Stomach (tissue), 8 donors: ENCODE measurements at regions not wholly inside any gene's neighbourhood (a gene's known extent, or its start where the extent isn't known, plus 50 kb on each side); places are given as distances from the start of the nearest gene placed in this dataset.
A peak's percentile ranks its signal among the peaks of the same experiment; 100 is the strongest.

Experiments
- DNase-seq, 2 donors: peaks; one replicate each; pipeline versions ENCODE4 v3.0.0 to v3.0.0-alpha.2; 2013 to 2019
- H3K27ac ChIP-seq, 5 donors: fragments of 200-600 bp in 4 of 5; sonication (generic) in 4 of 5; one replicate each; pipeline ENCODE4 v1.5.1; 2013 to 2019; ENCODE audit warnings: mild to moderate bottlenecking in 1 of 5, moderate library complexity in 1 of 5
- H3K27me3 ChIP-seq, 3 donors: fragments of 200-600 bp; sonication (generic); one replicate each; pipeline ENCODE4 v1.5.1; 2017 to 2019; ENCODE audit warnings: mixed run types in 1 of 3
- H3K36me3 ChIP-seq, 4 donors: fragments of 200-600 bp; sonication (generic); 1 replicate in 3 of 4; 2 replicates in 1 of 4; pipeline ENCODE4 v1.5.1; 2016 to 2019
- H3K4me1 ChIP-seq, 4 donors: fragments of 200-600 bp; sonication (generic); one replicate each; pipeline ENCODE4 v1.5.1; 2016 to 2019
- H3K4me3 ChIP-seq, 4 donors: fragments of 200-600 bp; sonication (generic) in 3 of 4; one replicate each; pipeline ENCODE4 v1.5.1; 2016 to 2019; ENCODE audit warnings: mild to moderate bottlenecking in 1 of 4
- H3K9me3 ChIP-seq, 4 donors: fragments of 200-600 bp; sonication (generic); one replicate each; pipeline ENCODE4 v1.5.1; 2016 to 2019
- EP300 ChIP-seq: sonication (generic); formaldehyde crosslinking; IDR thresholded peaks from one replicate; pipeline ENCODE4 v1.6.1; 2017; ENCODE audit warnings: antibody characterized with exemption
- POLR2A ChIP-seq, 4 donors: fragments of 450-650 bp; IDR thresholded peaks; one replicate each; pipeline ENCODE4 v1.6.1; 2016; ENCODE audit warnings: antibody characterized with exemption in 4 of 4, control low read depth in 2 of 4, mild to moderate bottlenecking in 1 of 4, moderate library complexity in 1 of 4
- POLR2AphosphoS5 ChIP-seq, 3 donors: sonication (generic); formaldehyde crosslinking; IDR thresholded peaks; one replicate each; pipeline ENCODE4 v1.6.1; 2016; ENCODE audit warnings: antibody characterized with exemption in 3 of 3
- WGBS, 5 donors: extraction: QIAGEN DNeasy Blood & Tissue Kit in 3 of 5; methylation state at CpG; one replicate each; pipeline versions ENCODE4 v1.1.5 to v1.1.7; 2013 to 2018; 5-methylcytosine and 5-hydroxymethylcytosine counted together
- intact Hi-C: fragments of 100-400 bp; cut with DNase I; formaldehyde crosslinking; loops from one replicate; pipeline ENCODE4 v1.15.1; 2023; ENCODE audit warnings: low total_unique reads
- TF ChIP-seq, protein P1 (sequence below), 7 experiments: fragments of 450-650 bp in 4 of 7; fragments of 200-600 bp in 3 of 7; sonication (generic) in 3 of 7; IDR thresholded peaks; one replicate each; pipeline ENCODE4 v1.5.1; 2016 to 2019; ENCODE audit warnings: antibody characterized with exemption in 7 of 7, control low read depth in 2 of 7, mild to moderate bottlenecking in 1 of 7
- donor health status: healthy with polysubstance abuse.
- donor health status: Bipolar disorder and iron deficiency.
- donor health status: healthy.

DNA sequence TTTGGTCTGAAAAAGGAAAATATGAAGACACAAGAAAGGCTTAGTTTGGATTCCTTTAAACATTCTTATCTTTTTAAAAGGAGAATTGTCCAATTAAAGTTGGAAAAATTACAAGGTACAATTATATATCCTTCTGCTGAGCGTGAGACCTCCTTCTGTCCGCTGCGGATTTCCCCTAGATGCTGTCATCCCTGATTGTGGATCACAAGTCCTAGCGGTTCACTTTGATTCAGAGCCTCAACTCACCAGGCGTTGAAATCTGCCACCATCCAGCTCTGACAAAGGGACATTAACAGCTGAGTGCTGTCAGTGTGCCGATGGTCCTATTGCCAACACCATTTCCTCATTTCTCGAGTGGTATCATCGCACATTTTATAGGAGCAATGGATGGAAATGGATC lies 73.1 kb upstream of the PTER start:
- DNase-seq, result no peak
- no peak for TF ChIP-seq EP300
- TF ChIP-seq, protein P1, sequence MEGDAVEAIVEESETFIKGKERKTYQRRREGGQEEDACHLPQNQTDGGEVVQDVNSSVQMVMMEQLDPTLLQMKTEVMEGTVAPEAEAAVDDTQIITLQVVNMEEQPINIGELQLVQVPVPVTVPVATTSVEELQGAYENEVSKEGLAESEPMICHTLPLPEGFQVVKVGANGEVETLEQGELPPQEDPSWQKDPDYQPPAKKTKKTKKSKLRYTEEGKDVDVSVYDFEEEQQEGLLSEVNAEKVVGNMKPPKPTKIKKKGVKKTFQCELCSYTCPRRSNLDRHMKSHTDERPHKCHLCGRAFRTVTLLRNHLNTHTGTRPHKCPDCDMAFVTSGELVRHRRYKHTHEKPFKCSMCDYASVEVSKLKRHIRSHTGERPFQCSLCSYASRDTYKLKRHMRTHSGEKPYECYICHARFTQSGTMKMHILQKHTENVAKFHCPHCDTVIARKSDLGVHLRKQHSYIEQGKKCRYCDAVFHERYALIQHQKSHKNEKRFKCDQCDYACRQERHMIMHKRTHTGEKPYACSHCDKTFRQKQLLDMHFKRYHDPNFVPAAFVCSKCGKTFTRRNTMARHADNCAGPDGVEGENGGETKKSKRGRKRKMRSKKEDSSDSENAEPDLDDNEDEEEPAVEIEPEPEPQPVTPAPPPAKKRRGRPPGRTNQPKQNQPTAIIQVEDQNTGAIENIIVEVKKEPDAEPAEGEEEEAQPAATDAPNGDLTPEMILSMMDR (IDR thresholded peaks at IDR 0.05), result no peak
- no peak for TF ChIP-seq POLR2AphosphoS5 (IDR thresholded peaks at IDR 0.05)
- no peak for TF ChIP-seq POLR2A (IDR thresholded peaks at IDR 0.05)
- 88 to 93% (median 91%) methylated on average over 8 of the region's 8 CpGs for WGBS, 5 donors
- no peak overlapping the region for H3K27ac ChIP-seq
- H3K36me3 ChIP-seq, result no peaks in the 10 kb centered on the region
- H3K4me1 ChIP-seq, result no peaks in the 10 kb centered on the region
- intact Hi-C loops, result no loop called here
- H3K4me3 ChIP-seq, result no peak overlapping the region
- H3K9me3 ChIP-seq, result peaks cover 0 to 33% (median 12%) of the 10 kb centered on the region in 4 donors
- H3K27me3 ChIP-seq, result no peaks in the 10 kb centered on the region

DNA sequence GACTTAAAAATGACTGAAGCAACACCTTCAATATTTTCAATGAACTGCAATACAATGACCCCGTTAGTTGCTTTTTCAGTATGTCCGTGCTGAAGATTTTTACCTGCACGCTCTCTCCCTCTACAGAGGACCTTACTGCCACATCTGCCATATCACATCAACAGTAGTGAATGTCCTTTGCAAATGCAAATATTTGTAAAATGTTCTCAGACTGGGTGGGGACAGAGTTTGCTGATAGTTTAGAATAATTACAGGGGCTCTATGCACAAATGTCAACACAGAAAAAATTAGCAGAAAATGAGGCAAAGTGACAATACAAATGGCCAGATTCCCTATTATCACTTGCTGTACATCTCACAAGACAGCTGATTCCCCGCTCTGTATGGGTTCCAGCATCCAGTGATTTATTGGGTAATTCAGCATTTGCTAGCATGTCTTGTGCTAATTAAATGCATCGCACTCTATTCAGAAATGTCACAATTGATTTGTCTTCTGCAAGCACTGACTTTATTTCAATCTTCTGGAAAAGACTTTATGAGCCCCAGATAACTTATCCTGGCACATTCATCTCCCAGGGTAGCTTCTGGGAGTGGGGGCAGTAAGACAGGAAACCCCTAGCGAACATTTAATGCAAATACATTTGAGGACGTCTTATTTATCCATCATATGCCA lies 69.1 kb upstream of the PTER start:
- no peaks in the 10 kb centered on the region for H3K36me3 ChIP-seq
- H3K27me3 ChIP-seq, result no peaks in the 10 kb centered on the region
- WGBS, 5 donors, result 39 to 57% (median 48%) methylated on average over 7 of the region's 7 CpGs
- H3K4me1 ChIP-seq, result no peaks in the 10 kb centered on the region
- H3K4me3 ChIP-seq, result no peak overlapping the region
- no peak for DNase-seq
- H3K27ac ChIP-seq, result no peak overlapping the region
- intact Hi-C loops, result no loop called here
- peaks cover 0 to 18% (median 5%) of the 10 kb centered on the region in 4 donors for H3K9me3 ChIP-seq
- TF ChIP-seq EP300 (no peak), POLR2AphosphoS5 (IDR thresholded peaks at IDR 0.05) (no peak), POLR2A (IDR thresholded peaks at IDR 0.05) (no peak)
- TF ChIP-seq, protein P1 (IDR thresholded peaks at IDR 0.05), result no peak

DNA sequence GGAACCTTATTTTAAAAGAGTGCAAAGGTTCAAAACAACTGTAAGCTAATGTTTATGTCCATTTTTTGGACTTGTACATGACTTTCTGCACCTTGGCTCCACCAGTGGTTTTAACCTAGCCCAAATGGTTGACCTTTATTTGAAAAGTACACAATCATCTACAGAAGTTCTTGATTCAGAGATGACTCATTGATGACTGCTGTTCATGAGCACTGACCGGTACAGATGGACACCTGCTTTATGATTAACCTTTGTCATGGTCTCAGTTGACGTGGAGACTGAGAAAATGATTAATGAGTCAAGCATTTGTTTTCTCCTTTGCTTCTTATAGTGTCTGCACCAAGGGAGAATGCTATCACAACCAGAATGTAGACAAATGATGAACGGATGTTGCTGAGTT lies 55.7 kb upstream of the PTER start:
- H3K36me3 ChIP-seq, result no peaks in the 10 kb centered on the region
- no peak overlapping the region for H3K4me3 ChIP-seq
- no peak for DNase-seq
- WGBS, 5 donors, result 44 to 53% (median 47%) methylated on average over 3 of the region's 3 CpGs
- no peaks in the 10 kb centered on the region for H3K27me3 ChIP-seq
- no peak overlapping the region for H3K27ac ChIP-seq
- no peak for TF ChIP-seq POLR2A (IDR thresholded peaks at IDR 0.05)
- peak in 2 of 3 donors; percentile 18 to 31 for TF ChIP-seq POLR2AphosphoS5 (IDR thresholded peaks at IDR 0.05)
- intact Hi-C loops, result no loop called here
- H3K9me3 ChIP-seq, result no peaks in the 10 kb centered on the region
- no peaks in the 10 kb centered on the region for H3K4me1 ChIP-seq

DNA sequence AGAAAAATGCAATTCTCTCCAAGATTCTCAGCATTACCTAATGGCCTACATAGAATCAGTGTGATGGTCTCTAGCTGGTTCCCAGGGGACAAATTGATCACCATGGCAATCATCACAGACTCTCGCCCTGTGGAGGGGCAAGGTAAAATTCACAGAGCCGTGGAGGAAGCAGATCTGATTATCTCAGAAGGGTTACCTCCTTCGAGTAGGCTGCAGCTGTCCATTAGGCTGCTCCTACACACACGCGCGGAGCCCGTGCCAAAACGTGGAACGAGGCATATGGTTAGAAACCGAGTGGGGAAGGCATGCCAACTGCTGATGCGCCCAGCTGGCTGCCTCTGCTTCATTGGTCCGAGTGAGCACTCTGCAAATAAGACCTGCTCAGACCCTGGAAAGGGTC lies 52.8 kb upstream of the PTER start:
- no peaks in the 10 kb centered on the region for H3K27me3 ChIP-seq
- intact Hi-C loops, result no loop called here
- H3K4me3 ChIP-seq, result no peak overlapping the region
- H3K9me3 ChIP-seq, result no peaks in the 10 kb centered on the region
- 64 to 79% (median 69%) methylated on average over 12 of the region's 12 CpGs for WGBS, 5 donors
- no peaks in the 10 kb centered on the region for H3K4me1 ChIP-seq
- H3K27ac ChIP-seq, result no peak overlapping the region
- no peaks in the 10 kb centered on the region for H3K36me3 ChIP-seq
- peak in 1 of 2 donors; percentile 63 for DNase-seq
- TF ChIP-seq EP300, result no peak
- TF ChIP-seq POLR2AphosphoS5 (IDR thresholded peaks at IDR 0.05), result no peak
- TF ChIP-seq POLR2A (IDR thresholded peaks at IDR 0.05), result no peak
- TF ChIP-seq, protein P1 (IDR thresholded peaks at IDR 0.05), result no peak

- H3K27me3 ChIP-seq, result peaks cover 0 to 2% (median 0%) of the 10 kb centered on the region in 3 donors
- no peak for DNase-seq
- H3K36me3 ChIP-seq, result no peaks in the 10 kb centered on the region
- no peak overlapping the region for H3K27ac ChIP-seq
- WGBS, 5 donors, result 64 to 69% (median 66%) methylated on average over 9 of the region's 9 CpGs
- intact Hi-C loops, result no loop called here
- no peak overlapping the region for H3K4me3 ChIP-seq
- H3K4me1 ChIP-seq, result no peaks in the 10 kb centered on the region
- no peak for TF ChIP-seq POLR2AphosphoS5 (IDR thresholded peaks at IDR 0.05)
- TF ChIP-seq EP300, result no peak
- TF ChIP-seq POLR2A (IDR thresholded peaks at IDR 0.05), result no peak
- TF ChIP-seq, protein P1 (IDR thresholded peaks at IDR 0.05), result no peak
- no peaks in the 10 kb centered on the region for H3K9me3 ChIP-seq
Measured at GRCh38 chr10:16386855-16387254, 50.0 kb upstream of the PTER start.
